IPS-20b (cell line): ENCODE measurements at regions not wholly inside any gene's neighbourhood (a gene's known extent, or its start where the extent isn't known, plus 50 kb on each side); places are given as distances from the start of the nearest gene placed in this dataset.
"Not testable (repeated sequence)": the region's sequence is repeated elsewhere in the genome, so short reads cannot be mapped to it uniquely, and the experiment has no call there.

Experiments used
- H3K27ac ChIP-seq: one replicate; pipeline ENCODE4 v1.5.1; 2013; ENCODE audit warnings: low read length
- H3K27me3 ChIP-seq: 2 replicates; pipeline ENCODE4 v1.6.1; 2013; ENCODE audit warnings: mild to moderate bottlenecking, low read length, inconsistent platforms; ENCODE audit not compliant: insufficient read depth
- H3K36me3 ChIP-seq: 2 replicates; pipeline ENCODE4 v1.6.1; 2013; ENCODE audit warnings: low read depth, mild to moderate bottlenecking, inconsistent platforms, low read length, moderate library complexity; ENCODE audit not compliant: insufficient read depth
- H3K4me1 ChIP-seq: 2 replicates; pipeline ENCODE4 v1.6.1; 2013; ENCODE audit warnings: mild to moderate bottlenecking, control low read depth, inconsistent platforms, low read length, moderate library complexity; ENCODE audit not compliant: insufficient read depth
- H3K4me3 ChIP-seq: 2 replicates; pipeline ENCODE4 v1.5.1; 2013; ENCODE audit warnings: mild to moderate bottlenecking, low read length, inconsistent platforms
- H3K9ac ChIP-seq: 2 replicates; pipeline ENCODE4 v1.6.1; 2013; ENCODE audit warnings: low read depth, mild to moderate bottlenecking, inconsistent platforms, low read length, moderate library complexity
- H3K9me3 ChIP-seq: 2 replicates; pipeline ENCODE4 v1.6.1; 2013; ENCODE audit warnings: mild to moderate bottlenecking, low read depth, low read length, inconsistent platforms; ENCODE audit not compliant: insufficient read depth

GRCh38 chrX:131649741-131650140, 105.9 kb downstream of the OR13H1 start:
- no peaks in the 10 kb centered on the region for H3K27me3 ChIP-seq
- no peak overlapping the region for H3K9ac ChIP-seq
- H3K27ac ChIP-seq: no peak overlapping the region
- no peaks in the 10 kb centered on the region for H3K36me3 ChIP-seq
- no peaks in the 10 kb centered on the region for H3K4me1 ChIP-seq
- no peak overlapping the region for H3K4me3 ChIP-seq
- H3K9me3 ChIP-seq: no peaks in the 10 kb centered on the region

DNA sequence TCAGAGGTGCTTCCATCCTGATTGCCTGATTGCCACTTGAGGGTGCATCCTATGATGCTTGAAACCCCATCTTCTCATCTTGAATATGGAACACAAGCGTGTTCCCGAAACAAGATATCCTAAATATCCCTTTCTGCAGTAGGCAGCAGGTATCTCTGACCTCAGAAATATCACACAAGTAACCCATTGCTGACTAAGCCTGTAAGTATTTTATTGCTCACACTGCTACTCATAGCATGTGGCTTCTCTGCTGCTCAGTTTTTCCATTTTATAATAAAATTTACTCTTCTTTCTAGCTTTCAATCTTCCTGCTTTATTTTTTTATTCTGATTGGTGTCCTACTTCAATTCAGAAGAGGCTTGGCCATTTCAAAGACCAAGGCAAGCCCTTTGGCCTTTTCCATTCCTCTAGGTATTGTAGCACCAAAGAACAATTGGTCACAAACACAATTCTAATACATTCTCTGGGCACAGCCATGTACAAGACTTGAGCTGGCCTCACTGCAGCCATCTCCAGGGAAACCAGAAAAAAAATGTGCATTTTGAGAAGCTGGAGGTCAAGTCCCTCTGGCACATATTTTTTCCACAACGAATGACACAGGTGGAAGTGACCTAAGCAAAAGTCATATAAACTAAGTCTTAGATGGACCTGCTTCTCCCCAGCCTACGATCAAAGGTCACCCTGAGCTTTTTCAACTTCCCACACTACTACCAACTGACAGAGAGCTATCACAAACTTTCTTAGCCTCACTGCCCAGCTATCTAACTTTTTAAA, 107.0 kb downstream of the OR13H1 start:
- Histone ChIP-seq H3K9me3 (no peaks in the 10 kb centered on the region), H3K4me3 (no peak overlapping the region), H3K4me1 (no peaks in the 10 kb centered on the region), H3K36me3 (no peaks in the 10 kb centered on the region), H3K9ac (no peak overlapping the region), H3K27me3 (no peaks in the 10 kb centered on the region), H3K27ac (no peak overlapping the region)

- not testable (repeated sequence) for H3K27me3 ChIP-seq, H3K4me1 ChIP-seq, H3K9me3 ChIP-seq, H3K4me3 ChIP-seq, H3K9ac ChIP-seq, H3K27ac ChIP-seq, H3K36me3 ChIP-seq
Measured at GRCh38 chrX:131663726-131664125, 119.9 kb downstream of the OR13H1 start.

DNA sequence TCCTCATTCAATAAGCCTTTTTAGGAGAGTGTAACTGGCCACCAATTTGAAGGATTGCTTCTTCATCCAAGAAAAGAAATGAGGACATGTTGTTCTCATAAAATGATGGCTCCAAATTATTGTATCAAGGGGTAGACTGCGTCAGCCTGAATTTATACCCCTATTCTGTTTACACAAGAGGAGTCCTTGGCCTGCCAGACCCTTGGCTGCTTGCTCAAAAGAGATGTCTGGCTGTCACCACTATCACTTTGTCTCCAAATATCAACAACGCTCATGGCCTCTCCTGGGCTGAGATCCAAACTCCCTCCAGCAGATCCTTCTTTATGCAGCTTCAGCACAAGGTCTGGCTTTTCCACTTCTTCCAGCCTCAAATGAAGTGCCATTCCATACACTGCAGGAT, 127.9 kb downstream of the OR13H1 start:
- Histone ChIP-seq H3K9ac (no peak overlapping the region), H3K9me3 (no peaks in the 10 kb centered on the region), H3K27me3 (no peaks in the 10 kb centered on the region), H3K27ac (no peak overlapping the region), H3K4me1 (no peaks in the 10 kb centered on the region), H3K4me3 (no peak overlapping the region), H3K36me3 (no peaks in the 10 kb centered on the region)

DNA sequence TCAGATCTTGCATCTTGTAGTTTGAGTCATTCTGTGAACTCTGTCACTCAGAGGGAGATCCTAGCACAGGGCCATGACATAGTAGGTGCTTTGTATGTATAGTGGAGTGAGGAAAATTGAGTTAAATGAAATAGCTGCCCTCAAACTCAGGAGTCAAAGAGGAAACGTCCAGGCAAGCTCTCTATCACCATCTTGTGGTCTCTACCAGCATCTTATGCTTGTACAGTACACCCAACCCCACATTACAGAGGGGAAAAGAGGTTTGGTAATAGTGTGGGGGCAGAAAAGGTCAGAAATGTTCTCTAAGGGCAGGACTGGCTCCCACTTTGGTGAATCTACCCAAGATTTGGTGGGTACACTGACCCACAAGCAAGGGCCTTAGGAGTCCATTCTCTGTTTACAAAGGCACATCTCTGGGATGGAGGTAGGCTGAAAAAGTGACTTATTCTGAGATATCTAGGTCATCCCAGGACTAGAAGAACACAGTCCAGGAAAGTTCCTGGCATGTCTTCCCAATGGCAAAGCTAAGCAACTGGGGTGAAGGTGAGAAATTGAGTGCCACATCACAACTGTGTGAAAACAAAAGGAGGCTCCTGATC, 131.8 kb downstream of the OR13H1 start:
- Histone ChIP-seq H3K36me3 (no peaks in the 10 kb centered on the region), H3K27me3 (no peaks in the 10 kb centered on the region), H3K4me1 (no peaks in the 10 kb centered on the region), H3K9me3 (no peaks in the 10 kb centered on the region), H3K27ac (no peak overlapping the region), H3K9ac (no peak overlapping the region), H3K4me3 (no peak overlapping the region)

- Histone ChIP-seq H3K9ac (no peak overlapping the region), H3K36me3 (no peaks in the 10 kb centered on the region), H3K4me3 (no peak overlapping the region), H3K4me1 (no peaks in the 10 kb centered on the region), H3K27ac (no peak overlapping the region), H3K9me3 (no peaks in the 10 kb centered on the region), H3K27me3 (no peaks in the 10 kb centered on the region)
Measured at GRCh38 chrX:131677655-131678628, 134.1 kb downstream of the OR13H1 start.

DNA sequence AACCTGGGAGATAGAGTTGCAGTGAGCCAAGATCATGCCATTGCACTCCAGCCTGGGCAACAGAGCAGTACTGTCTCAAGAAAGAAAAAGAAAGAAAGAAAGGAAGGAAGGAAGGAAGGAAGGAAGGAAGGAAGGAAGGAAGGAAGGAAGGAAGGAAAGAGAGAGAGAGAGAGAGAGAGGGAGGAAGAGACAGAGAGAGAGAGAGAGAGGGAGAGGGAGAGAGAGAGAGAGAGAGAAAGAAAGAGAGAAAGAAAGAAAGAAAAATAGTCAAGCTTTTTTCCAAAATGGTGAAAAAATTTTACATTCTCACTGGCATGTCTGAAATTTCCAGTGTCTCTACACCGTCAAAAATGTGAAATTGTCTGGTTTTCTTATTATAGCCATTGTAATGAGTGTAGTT, 138.9 kb downstream of the OR13H1 start:
- H3K9me3 ChIP-seq, H3K4me1 ChIP-seq, H3K9ac ChIP-seq, H3K27me3 ChIP-seq, H3K4me3 ChIP-seq, H3K36me3 ChIP-seq, H3K27ac ChIP-seq: not testable (repeated sequence)

- Histone ChIP-seq H3K36me3 (peaks cover 54% of the 10 kb centered on the region), H3K4me3 (no peak overlapping the region), H3K4me1 (no peaks in the 10 kb centered on the region), H3K9me3 (peaks cover 48% of the 10 kb centered on the region), H3K27ac (no peak overlapping the region), H3K9ac (no peak overlapping the region), H3K27me3 (no peaks in the 10 kb centered on the region)
Measured at GRCh38 chrX:131693359-131693758, 149.5 kb downstream of the OR13H1 start.

GRCh38 chrX:131696989-131697388, 153.1 kb downstream of the OR13H1 start:
- not testable (repeated sequence) for H3K27me3 ChIP-seq, H3K4me3 ChIP-seq, H3K27ac ChIP-seq, H3K4me1 ChIP-seq, H3K9ac ChIP-seq
- Histone ChIP-seq H3K9me3 (peaks cover 47% of the 10 kb centered on the region), H3K36me3 (peaks cover 50% of the 10 kb centered on the region)

DNA sequence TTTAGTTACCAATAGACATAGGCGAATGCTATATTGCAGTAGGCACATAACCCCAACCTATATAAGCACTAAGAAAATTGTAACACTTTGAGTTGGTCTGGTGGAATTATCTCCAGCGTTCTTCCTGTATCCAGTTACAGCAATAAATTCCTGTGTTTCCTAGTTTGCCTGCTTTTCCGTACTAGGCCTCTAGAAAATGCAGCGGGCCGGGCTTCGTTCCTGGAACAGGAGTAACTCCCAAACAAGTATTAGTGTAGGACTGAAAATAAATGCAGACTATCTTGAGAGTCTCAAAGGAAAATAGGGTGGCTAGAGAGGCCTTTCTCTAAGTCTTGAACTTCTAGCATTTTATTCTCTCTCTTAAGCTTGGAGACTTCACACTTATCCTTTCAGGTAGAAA, 159.8 kb downstream of the OR13H1 start:
- no peaks in the 10 kb centered on the region for H3K4me1 ChIP-seq
- H3K27me3 ChIP-seq: no peaks in the 10 kb centered on the region
- no peak overlapping the region for H3K4me3 ChIP-seq
- H3K27ac ChIP-seq: no peak overlapping the region
- H3K36me3 ChIP-seq: peaks cover 45% of the 10 kb centered on the region
- H3K9me3 ChIP-seq: no peaks in the 10 kb centered on the region
- H3K9ac ChIP-seq: no peak overlapping the region

- Histone ChIP-seq H3K36me3 (peaks cover 44% of the 10 kb centered on the region), H3K27ac (no peak overlapping the region), H3K27me3 (no peaks in the 10 kb centered on the region), H3K9me3 (peaks cover 2% of the 10 kb centered on the region; the same call in 1 of the 2 replicates), H3K9ac (no peak overlapping the region), H3K4me1 (no peaks in the 10 kb centered on the region), H3K4me3 (no peak overlapping the region)
Measured at GRCh38 chrX:131704136-131704695, 160.3 kb downstream of the OR13H1 start.
